ENCODE measurements at regions not wholly inside any gene's neighbourhood (a gene's known extent, or its start where the extent isn't known, plus 50 kb on each side); places are given as distances from the start of the nearest gene placed in this dataset.

GRCh38 chr7:131166066-131166465, 161.6 kb upstream of the MKLN1 start:
- H3K9me3 ChIP-seq (ENCODE audit: control insufficient read depth, low read depth, low read length) = no peaks in the 10 kb centered on the region
- H3K4me3 ChIP-seq (ENCODE audit: control insufficient read depth in 2 of 3, extremely low read depth in 1 of 3, insufficient read depth in 2 of 3, low read depth in 1 of 3, low read length in 3 of 3) = no peak overlapping the region
- TF ChIP-seq EZH2 (IDR thresholded peaks at IDR 0.05; ENCODE audit: low read length) = no peak
- no peak for TF ChIP-seq CTCF (optimal IDR thresholded peaks at IDR 0.05 in 1 of 3, IDR thresholded peaks at IDR 0.05 in 1 of 3, conservative IDR thresholded peaks at IDR 0.05 in 1 of 3; ENCODE audit: extremely low read depth in 1 of 3, insufficient read depth in 2 of 3, low read length in 3 of 3)
- no peak for FAIRE-seq
- no peak overlapping the region for H3K9ac ChIP-seq (ENCODE audit: control insufficient read depth, extremely low read depth, insufficient read depth, low read length)
- dilution Hi-C loops (cut with MboI; ENCODE audit: extremely low pct_ligation_motif_present, low sequenced_read_pairs) = no loop called here
- H3K36me3 ChIP-seq (ENCODE audit: control insufficient read depth in 2 of 2, extremely low read depth in 1 of 2, insufficient read depth in 2 of 2, low read length in 2 of 2) = no peaks in the 10 kb centered on the region
- H3K27me3 ChIP-seq (ENCODE audit: control insufficient read depth, extremely low read depth, insufficient read depth, low read length) = no peaks in the 10 kb centered on the region
- H3K79me2 ChIP-seq (ENCODE audit: control insufficient read depth, insufficient read depth, low read length) = no peaks in the 10 kb centered on the region
- no peak overlapping the region for H2AFZ ChIP-seq (ENCODE audit: control insufficient read depth, low read length)
- no peaks in the 10 kb centered on the region for H3K9me1 ChIP-seq (ENCODE audit: control insufficient read depth, extremely low read depth, insufficient read depth, low read length)
- no peak for DNase-seq (ENCODE audit: low read depth, low spot score)
- H3K27ac ChIP-seq (ENCODE audit: control insufficient read depth, insufficient read depth, low read length) = no peak overlapping the region
- no peak overlapping the region for H3K4me2 ChIP-seq (ENCODE audit: control insufficient read depth, extremely low read depth, insufficient read depth, low read depth, low read length)
- H3K4me1 ChIP-seq (ENCODE audit: control insufficient read depth, extremely low read depth, insufficient read depth, low read length) = peaks cover 15% of the 10 kb centered on the region
- no peaks in the 10 kb centered on the region for H4K20me1 ChIP-seq (ENCODE audit: control insufficient read depth, extremely low read depth, insufficient read depth, low read length)

- FAIRE-seq (no peak), DNase-seq (ENCODE audit: low read depth, low spot score) (no peak)
- H3K4me2 ChIP-seq (ENCODE audit: control insufficient read depth, extremely low read depth, insufficient read depth, low read depth, low read length) = no peak overlapping the region
- H3K27ac ChIP-seq (ENCODE audit: control insufficient read depth, insufficient read depth, low read length) = no peak overlapping the region
- TF ChIP-seq EZH2 (IDR thresholded peaks at IDR 0.05; ENCODE audit: low read length) = no peak
- dilution Hi-C loops (cut with MboI; ENCODE audit: extremely low pct_ligation_motif_present, low sequenced_read_pairs) = no loop called here
- H3K4me3 ChIP-seq (ENCODE audit: control insufficient read depth in 2 of 3, extremely low read depth in 1 of 3, insufficient read depth in 2 of 3, low read depth in 1 of 3, low read length in 3 of 3) = no peak overlapping the region
- H3K9me1 ChIP-seq (ENCODE audit: control insufficient read depth, extremely low read depth, insufficient read depth, low read length) = no peaks in the 10 kb centered on the region
- H2AFZ ChIP-seq (ENCODE audit: control insufficient read depth, low read length) = no peak overlapping the region
- no peaks in the 10 kb centered on the region for H4K20me1 ChIP-seq (ENCODE audit: control insufficient read depth, extremely low read depth, insufficient read depth, low read length)
- no peaks in the 10 kb centered on the region for H3K36me3 ChIP-seq (ENCODE audit: control insufficient read depth in 2 of 2, extremely low read depth in 1 of 2, insufficient read depth in 2 of 2, low read length in 2 of 2)
- H3K9me3 ChIP-seq (ENCODE audit: control insufficient read depth, low read depth, low read length) = no peaks in the 10 kb centered on the region
- no peaks in the 10 kb centered on the region for H3K27me3 ChIP-seq (ENCODE audit: control insufficient read depth, extremely low read depth, insufficient read depth, low read length)
- no peaks in the 10 kb centered on the region for H3K79me2 ChIP-seq (ENCODE audit: control insufficient read depth, insufficient read depth, low read length)
- H3K4me1 ChIP-seq (ENCODE audit: control insufficient read depth, extremely low read depth, insufficient read depth, low read length) = peaks cover 8% of the 10 kb centered on the region
- no peak overlapping the region for H3K9ac ChIP-seq (ENCODE audit: control insufficient read depth, extremely low read depth, insufficient read depth, low read length)
Observed at GRCh38 chr7:131170440-131171271, 157.0 kb upstream of the MKLN1 start.

Data from keratinocyte (primary cell).